BE2C (cell line): ENCODE measurements at regions not wholly inside any gene's neighbourhood (a gene's known extent, or its start where the extent isn't known, plus 50 kb on each side); places are given as distances from the start of the nearest gene placed in this dataset.

Experiments
- DNase-seq: peaks from one replicate; pipeline ENCODE4 v3.0.0-alpha.2; 2020
- H3K27me3 ChIP-seq: fragments of 250-450 bp; sonication (Bioruptor Pico); 2 replicates; pipeline ENCODE4 v1.5.1; 2020; ENCODE audit warnings: mild to moderate bottlenecking
- H3K36me3 ChIP-seq: fragments of 250-450 bp; sonication (Bioruptor Pico); 2 replicates; pipeline ENCODE4 v1.5.1; 2020; ENCODE audit warnings: mild to moderate bottlenecking
- H3K4me1 ChIP-seq: fragments of 250-450 bp; sonication (Bioruptor Pico); 2 replicates; pipeline ENCODE4 v1.5.1; 2020
- H3K4me3 ChIP-seq: 2 replicates; pipeline ENCODE4 v1.5.1; 2011; ENCODE audit warnings: low read depth, low read length
- H3K9me3 ChIP-seq: fragments of 250-450 bp; sonication (Bioruptor Pico); 2 replicates; pipeline ENCODE4 v1.5.1; 2020
- CTCF ChIP-seq: IDR thresholded peaks from 2 replicates; pipeline ENCODE4 v1.5.1; 2012; ENCODE audit warnings: mild to moderate bottlenecking, low read depth, low read length

- Histone ChIP-seq H3K27me3 (no peaks in the 10 kb centered on the region), H3K9me3 (no peaks in the 10 kb centered on the region), H3K36me3 (no peaks in the 10 kb centered on the region), H3K4me3 (no peak overlapping the region), H3K4me1 (no peaks in the 10 kb centered on the region)
- no peak for DNase-seq
- no peak for TF ChIP-seq CTCF
Observed at GRCh38 chr4:156242390-156242789, 288.7 kb upstream of the CTSO start.

GRCh38 chr4:156241896-156242295 is 288.2 kb upstream of the CTSO start:
- no peaks in the 10 kb centered on the region for H3K4me1 ChIP-seq
- DNase-seq: no peak
- no peak overlapping the region for H3K4me3 ChIP-seq
- H3K36me3 ChIP-seq: no peaks in the 10 kb centered on the region
- no peak for TF ChIP-seq CTCF
- H3K9me3 ChIP-seq: no peaks in the 10 kb centered on the region
- no peaks in the 10 kb centered on the region for H3K27me3 ChIP-seq

GRCh38 chr4:156238171-156238570 is 284.5 kb upstream of the CTSO start:
- H3K36me3 ChIP-seq: no peaks in the 10 kb centered on the region
- no peaks in the 10 kb centered on the region for H3K4me1 ChIP-seq
- no peak overlapping the region for H3K4me3 ChIP-seq
- DNase-seq: no peak
- H3K9me3 ChIP-seq: no peaks in the 10 kb centered on the region
- no peak for TF ChIP-seq CTCF
- no peaks in the 10 kb centered on the region for H3K27me3 ChIP-seq

- Histone ChIP-seq H3K27me3 (no peaks in the 10 kb centered on the region), H3K36me3 (no peaks in the 10 kb centered on the region), H3K9me3 (no peaks in the 10 kb centered on the region), H3K4me3 (no peak overlapping the region), H3K4me1 (no peaks in the 10 kb centered on the region)
- DNase-seq: no peak
- no peak for TF ChIP-seq CTCF
Observed at GRCh38 chr4:156237231-156237630, 283.6 kb upstream of the CTSO start.

GRCh38 chr4:156230176-156230575 is 276.5 kb upstream of the CTSO start:
- no peaks in the 10 kb centered on the region for H3K27me3 ChIP-seq
- H3K4me1 ChIP-seq: no peaks in the 10 kb centered on the region
- no peak for DNase-seq
- no peak overlapping the region for H3K4me3 ChIP-seq
- no peak for TF ChIP-seq CTCF
- H3K36me3 ChIP-seq: no peaks in the 10 kb centered on the region
- H3K9me3 ChIP-seq: no peaks in the 10 kb centered on the region

- no peak for TF ChIP-seq CTCF
- H3K36me3 ChIP-seq: no peaks in the 10 kb centered on the region
- H3K4me3 ChIP-seq: no peak overlapping the region
- H3K9me3 ChIP-seq: no peaks in the 10 kb centered on the region
- no peaks in the 10 kb centered on the region for H3K27me3 ChIP-seq
- H3K4me1 ChIP-seq: no peaks in the 10 kb centered on the region
- no peak for DNase-seq
Observed at GRCh38 chr4:156228676-156229075, 275.0 kb upstream of the CTSO start.
